Keratinocyte (primary cell): ENCODE measurements at regions not wholly inside any gene's neighbourhood (a gene's known extent, or its start where the extent isn't known, plus 50 kb on each side); places are given as distances from the start of the nearest gene placed in this dataset.

ENCODE experiments used
- DNase-seq: peaks from one replicate; pipeline ENCODE4 v3.0.0-alpha.2; 2011; ENCODE audit warnings: low read depth, missing footprints, low spot score
- FAIRE-seq: peaks from 2 replicates; lab custom pipeline; 2011; peaks lifted over from hg19 to GRCh38; lab: Jason Lieb, UNC
- H2AFZ ChIP-seq: 2 replicates; pipeline ENCODE4 v1.6.0; 2012; ENCODE audit warnings: low read length, control low read depth, inconsistent platforms; ENCODE audit not compliant: control insufficient read depth
- H3K27ac ChIP-seq: 2 replicates; pipeline ENCODE4 v1.5.1; 2011; ENCODE audit warnings: low read length; ENCODE audit not compliant: control insufficient read depth, insufficient read depth
- H3K27me3 ChIP-seq: 3 replicates; pipeline ENCODE4 v1.6.0; 2011; ENCODE audit warnings: low read length; ENCODE audit not compliant: control insufficient read depth, insufficient read depth; ENCODE audit errors: extremely low read depth
- H3K36me3 ChIP-seq, 2 experiments: 2 replicates in 1 of 2; 3 replicates in 1 of 2; pipeline ENCODE4 v1.5.1; 2011; ENCODE audit warnings: low read length in 2 of 2, mild to moderate bottlenecking in 1 of 2; ENCODE audit not compliant: control insufficient read depth in 2 of 2, insufficient read depth in 2 of 2; ENCODE audit errors: extremely low read depth in 1 of 2
- H3K4me1 ChIP-seq: 3 replicates; pipeline ENCODE4 v1.5.1; 2011; ENCODE audit warnings: low read length; ENCODE audit not compliant: control insufficient read depth, insufficient read depth; ENCODE audit errors: extremely low read depth
- H3K4me2 ChIP-seq: 3 replicates; pipeline ENCODE4 v1.6.0; 2011; ENCODE audit warnings: low read depth, low read length; ENCODE audit not compliant: control insufficient read depth, insufficient read depth; ENCODE audit errors: extremely low read depth
- H3K4me3 ChIP-seq, 3 experiments: fragments of 200-600 bp in 1 of 3; sonication (generic) in 1 of 3; 2 replicates in 2 of 3; 3 replicates in 1 of 3; pipeline ENCODE4 v1.5.1; 2011 to 2016; ENCODE audit warnings: low read length in 3 of 3, mild to moderate bottlenecking in 3 of 3, control low read depth in 2 of 3, inconsistent platforms in 1 of 3, low read depth in 1 of 3, mixed read lengths in 1 of 3, mixed run types in 1 of 3, moderate library complexity in 1 of 3; ENCODE audit not compliant: control insufficient read depth in 2 of 3, insufficient read depth in 2 of 3; ENCODE audit errors: extremely low read depth in 1 of 3
- H3K79me2 ChIP-seq: 2 replicates; pipeline ENCODE4 v1.6.0; 2012; ENCODE audit warnings: low read length; ENCODE audit not compliant: control insufficient read depth, insufficient read depth
- H3K9ac ChIP-seq: 3 replicates; pipeline ENCODE4 v1.6.0; 2011; ENCODE audit warnings: low read length; ENCODE audit not compliant: control insufficient read depth, insufficient read depth; ENCODE audit errors: extremely low read depth
- H3K9me1 ChIP-seq: 3 replicates; pipeline ENCODE4 v1.6.0; 2011; ENCODE audit warnings: low read length; ENCODE audit not compliant: control insufficient read depth, insufficient read depth; ENCODE audit errors: extremely low read depth
- H3K9me3 ChIP-seq: 2 replicates; pipeline ENCODE4 v1.5.1; 2012; ENCODE audit warnings: low read depth, low read length; ENCODE audit not compliant: control insufficient read depth
- H4K20me1 ChIP-seq: 3 replicates; pipeline ENCODE4 v1.6.0; 2011; ENCODE audit warnings: low read length; ENCODE audit not compliant: control insufficient read depth, insufficient read depth; ENCODE audit errors: extremely low read depth
- EZH2 ChIP-seq: IDR thresholded peaks from one replicate; pipeline ENCODE4 v1.6.1; 2012; ENCODE audit warnings: inconsistent platforms, mild to moderate bottlenecking, low read length, moderate library complexity
- dilution Hi-C: fragments of 300-500 bp; cut with MboI; formaldehyde crosslinking; loops from one replicate; pipeline ENCODE4 v1.7.0; 2020; ENCODE audit warnings: low sequenced_read_pairs; ENCODE audit not compliant: extremely low pct_ligation_motif_present
- TF ChIP-seq, protein P1 (sequence below), 3 experiments: IDR thresholded peaks in 1 of 3; conservative IDR thresholded peaks in 1 of 3; optimal IDR thresholded peaks in 1 of 3; 2 replicates in 2 of 3; 3 replicates in 1 of 3; pipeline versions ENCODE3 to v1.5.1; 2011; ENCODE audit warnings: low read length in 3 of 3, mild to moderate bottlenecking in 3 of 3, moderate library complexity in 2 of 3, control low read depth in 1 of 3, inconsistent platforms in 1 of 3; ENCODE audit not compliant: insufficient read depth in 2 of 3; ENCODE audit errors: extremely low read depth in 1 of 3

- FAIRE-seq (no peak), DNase-seq (no peak)
Measured at GRCh38 chr2:61707984-61708852, 145.6 kb downstream of the FAM161A start.

DNA sequence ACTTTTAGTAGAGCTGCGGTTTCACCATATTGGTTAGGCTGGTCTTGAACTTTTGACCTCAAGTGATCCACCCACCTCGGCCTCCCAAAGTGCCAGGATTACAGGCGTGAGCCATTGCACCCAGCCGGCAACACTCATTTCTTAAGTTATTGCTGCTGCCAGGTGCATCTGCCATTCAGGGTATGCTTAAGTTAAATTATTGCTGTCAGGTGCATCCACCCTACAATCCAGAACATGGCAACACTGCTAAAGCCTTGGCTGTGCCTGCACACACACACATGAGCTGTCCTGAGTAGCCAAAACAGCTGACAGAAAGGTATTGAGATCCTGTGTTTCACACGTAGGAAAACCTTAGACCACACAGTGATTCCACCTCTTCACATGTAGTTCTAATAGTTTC lies 148.2 kb downstream of the FAM161A start:
- Histone ChIP-seq H3K27ac (no peak overlapping the region), H3K9me3 (no peaks in the 10 kb centered on the region), H3K9me1 (no peaks in the 10 kb centered on the region), H2AFZ (no peak overlapping the region), H3K9ac (no peak overlapping the region), H3K4me1 (no peaks in the 10 kb centered on the region), H3K27me3 (no peaks in the 10 kb centered on the region), H4K20me1 (no peaks in the 10 kb centered on the region), H3K79me2 (no peaks in the 10 kb centered on the region), H3K4me2 (no peak overlapping the region), H3K36me3 (no peaks in the 10 kb centered on the region), H3K4me3 (no peak overlapping the region)
- no peak for DNase-seq
- dilution Hi-C loops, result no loop called here
- no peak for FAIRE-seq
- TF ChIP-seq EZH2, result no peak
- TF ChIP-seq, protein P1, sequence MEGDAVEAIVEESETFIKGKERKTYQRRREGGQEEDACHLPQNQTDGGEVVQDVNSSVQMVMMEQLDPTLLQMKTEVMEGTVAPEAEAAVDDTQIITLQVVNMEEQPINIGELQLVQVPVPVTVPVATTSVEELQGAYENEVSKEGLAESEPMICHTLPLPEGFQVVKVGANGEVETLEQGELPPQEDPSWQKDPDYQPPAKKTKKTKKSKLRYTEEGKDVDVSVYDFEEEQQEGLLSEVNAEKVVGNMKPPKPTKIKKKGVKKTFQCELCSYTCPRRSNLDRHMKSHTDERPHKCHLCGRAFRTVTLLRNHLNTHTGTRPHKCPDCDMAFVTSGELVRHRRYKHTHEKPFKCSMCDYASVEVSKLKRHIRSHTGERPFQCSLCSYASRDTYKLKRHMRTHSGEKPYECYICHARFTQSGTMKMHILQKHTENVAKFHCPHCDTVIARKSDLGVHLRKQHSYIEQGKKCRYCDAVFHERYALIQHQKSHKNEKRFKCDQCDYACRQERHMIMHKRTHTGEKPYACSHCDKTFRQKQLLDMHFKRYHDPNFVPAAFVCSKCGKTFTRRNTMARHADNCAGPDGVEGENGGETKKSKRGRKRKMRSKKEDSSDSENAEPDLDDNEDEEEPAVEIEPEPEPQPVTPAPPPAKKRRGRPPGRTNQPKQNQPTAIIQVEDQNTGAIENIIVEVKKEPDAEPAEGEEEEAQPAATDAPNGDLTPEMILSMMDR (optimal IDR thresholded peaks at IDR 0.05 in 1 of 3, IDR thresholded peaks at IDR 0.05 in 1 of 3, conservative IDR thresholded peaks at IDR 0.05 in 1 of 3; ENCODE audit: extremely low read depth in 1 of 3, insufficient read depth in 2 of 3, low read length in 3 of 3), result no peak

More at GRCh38 chr2:61707984-61708852, 145.6 kb downstream of the FAM161A start:
- dilution Hi-C loops, result no loop called here
- Histone ChIP-seq H2AFZ (no peak overlapping the region), H3K9me1 (no peaks in the 10 kb centered on the region), H3K4me3 (no peak overlapping the region), H3K9me3 (no peaks in the 10 kb centered on the region), H3K79me2 (no peaks in the 10 kb centered on the region), H4K20me1 (no peaks in the 10 kb centered on the region), H3K4me2 (no peak overlapping the region), H3K9ac (no peak overlapping the region), H3K27ac (no peak overlapping the region), H3K36me3 (no peaks in the 10 kb centered on the region), H3K4me1 (peaks cover 4% of the 10 kb centered on the region), H3K27me3 (no peaks in the 10 kb centered on the region)
- no peak for TF ChIP-seq EZH2
- TF ChIP-seq, protein P1 (optimal IDR thresholded peaks at IDR 0.05 in 1 of 3, IDR thresholded peaks at IDR 0.05 in 1 of 3, conservative IDR thresholded peaks at IDR 0.05 in 1 of 3; ENCODE audit: extremely low read depth in 1 of 3, insufficient read depth in 2 of 3, low read length in 3 of 3), result no peak
